GM12873 (cell line): ENCODE measurements at regions not wholly inside any gene's neighbourhood (a gene's known extent, or its start where the extent isn't known, plus 50 kb on each side); places are given as distances from the start of the nearest gene placed in this dataset.

Experiments used
- CTCF ChIP-seq: IDR thresholded peaks from 2 replicates; pipeline ENCODE4 v1.5.1; 2012; ENCODE audit warnings: low read depth, mild to moderate bottlenecking, moderate library complexity, low read length, control low read depth; ENCODE audit not compliant: insufficient read depth; ENCODE audit errors: missing control alignments

DNA sequence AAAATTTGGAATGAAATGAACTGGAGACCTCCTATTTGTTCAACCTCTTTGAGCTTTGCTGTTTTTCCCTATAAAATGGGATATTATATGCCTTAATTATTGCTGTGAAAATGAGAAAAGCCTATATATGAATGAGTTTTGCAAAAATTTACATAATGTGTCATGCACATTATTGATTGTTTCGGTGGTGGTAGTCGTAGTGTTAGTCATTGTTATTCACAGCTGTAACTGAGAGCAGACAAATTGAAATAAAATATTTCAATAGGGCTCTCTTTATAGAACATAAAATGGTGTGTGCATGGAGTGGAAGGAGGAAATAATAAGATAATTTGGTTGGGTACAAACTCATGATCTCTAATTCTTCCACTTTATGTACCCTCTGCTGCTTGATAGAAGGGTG lies 153.7 kb upstream of the GADL1 start:
- TF ChIP-seq CTCF: no peak

- TF ChIP-seq CTCF: no peak
Observed at GRCh38 chr3:31050296-31050695, 155.8 kb upstream of the GADL1 start.

GRCh38 chr3:31051226-31051625 lies 156.8 kb upstream of the GADL1 start:
- TF ChIP-seq CTCF: no peak

- no peak for TF ChIP-seq CTCF
Observed at GRCh38 chr3:31053299-31053698, 158.8 kb upstream of the GADL1 start.

DNA sequence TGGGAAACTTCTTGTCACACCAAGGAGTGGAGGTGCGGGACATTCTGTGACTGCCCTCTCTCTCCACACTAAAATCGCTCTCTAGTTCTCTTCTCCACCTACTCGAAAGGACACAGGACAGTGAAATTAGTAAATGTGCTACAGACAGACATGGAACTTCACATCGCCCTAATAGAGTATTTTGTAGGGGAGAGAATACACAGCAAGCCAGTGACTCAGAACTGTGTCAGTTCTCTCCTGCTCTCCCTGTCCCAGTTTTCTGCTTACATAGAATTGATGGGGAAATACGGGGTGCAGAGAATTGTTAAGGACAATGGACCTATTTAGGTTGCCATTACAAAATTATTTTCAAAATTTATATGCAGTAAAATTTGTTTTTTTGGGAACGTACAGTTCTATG lies 159.6 kb upstream of the GADL1 start:
- TF ChIP-seq CTCF: no peak

- TF ChIP-seq CTCF: no peak
Observed at GRCh38 chr3:31055757-31056156, 161.3 kb upstream of the GADL1 start.

DNA sequence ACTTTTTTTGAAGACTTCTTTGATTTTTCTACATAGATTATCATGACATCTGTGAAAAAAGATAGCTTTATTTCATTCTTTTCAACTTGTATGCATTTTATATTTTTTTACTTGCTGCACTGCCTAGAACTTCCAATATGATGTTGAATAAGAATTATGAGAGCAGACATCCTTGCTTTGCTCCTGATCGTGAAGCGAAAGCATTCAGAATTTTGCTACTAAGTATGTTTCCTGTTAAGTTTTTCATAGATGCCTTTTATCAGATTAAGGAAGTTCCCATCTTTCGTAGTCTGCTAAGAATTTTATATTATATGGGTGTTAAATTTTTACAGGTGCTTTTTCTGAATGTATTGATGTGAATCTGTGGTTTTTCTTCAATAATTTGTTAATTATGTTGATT lies 163.4 kb upstream of the GADL1 start:
- no peak for TF ChIP-seq CTCF

DNA sequence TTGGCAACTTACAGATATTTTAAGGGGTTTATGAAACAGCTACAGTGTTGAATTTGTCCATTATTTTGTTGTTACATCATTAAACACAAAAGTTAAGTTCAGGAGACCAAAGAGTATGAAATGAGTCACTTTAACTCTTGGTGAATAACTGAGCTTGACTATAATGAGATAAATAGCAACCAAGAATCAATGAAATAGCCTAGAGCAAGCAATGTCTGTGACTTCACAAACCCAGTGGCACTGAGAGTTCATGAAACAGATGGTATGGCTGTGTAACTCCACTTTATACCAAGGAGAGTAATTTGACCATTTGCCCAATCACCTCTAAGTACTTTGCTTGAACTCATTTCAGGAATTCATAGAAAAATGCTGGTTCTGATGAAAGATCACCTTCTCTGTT lies 169.6 kb upstream of the GADL1 start:
- no peak for TF ChIP-seq CTCF
